ENCODE measurements at regions not wholly inside any gene's neighbourhood (a gene's known extent, or its start where the extent isn't known, plus 50 kb on each side); places are given as distances from the start of the nearest gene placed in this dataset.

DNA sequence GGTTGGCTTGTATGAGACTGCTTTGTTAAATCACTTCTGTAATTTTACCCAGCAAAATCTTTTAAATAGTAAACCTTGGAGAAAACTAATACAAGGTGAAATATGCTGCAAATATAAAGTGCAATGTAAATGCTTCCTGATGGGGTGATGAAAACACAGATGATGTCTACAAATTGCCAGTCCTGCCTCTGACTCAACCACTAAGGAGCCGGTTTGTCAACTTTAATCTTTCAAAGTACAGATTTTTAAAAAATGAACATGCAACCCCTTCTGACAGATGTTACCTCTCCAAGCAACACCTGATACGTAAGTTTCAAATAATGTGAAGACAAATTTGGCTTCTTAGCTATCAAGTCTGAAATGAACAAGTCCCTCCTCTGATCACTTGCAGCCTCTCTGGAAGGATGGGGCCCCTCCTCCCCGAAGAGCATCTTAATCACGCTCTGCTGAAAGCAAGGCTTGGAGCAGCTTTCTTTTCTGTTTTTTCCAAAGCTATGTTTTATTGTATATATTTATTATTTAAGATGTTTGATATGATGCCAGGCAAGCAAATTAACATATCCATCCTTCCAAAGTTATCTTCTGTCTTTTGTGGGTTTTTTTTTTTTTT lies 196.0 kb downstream of the MYLK4 start:
- TF ChIP-seq, protein P1, sequence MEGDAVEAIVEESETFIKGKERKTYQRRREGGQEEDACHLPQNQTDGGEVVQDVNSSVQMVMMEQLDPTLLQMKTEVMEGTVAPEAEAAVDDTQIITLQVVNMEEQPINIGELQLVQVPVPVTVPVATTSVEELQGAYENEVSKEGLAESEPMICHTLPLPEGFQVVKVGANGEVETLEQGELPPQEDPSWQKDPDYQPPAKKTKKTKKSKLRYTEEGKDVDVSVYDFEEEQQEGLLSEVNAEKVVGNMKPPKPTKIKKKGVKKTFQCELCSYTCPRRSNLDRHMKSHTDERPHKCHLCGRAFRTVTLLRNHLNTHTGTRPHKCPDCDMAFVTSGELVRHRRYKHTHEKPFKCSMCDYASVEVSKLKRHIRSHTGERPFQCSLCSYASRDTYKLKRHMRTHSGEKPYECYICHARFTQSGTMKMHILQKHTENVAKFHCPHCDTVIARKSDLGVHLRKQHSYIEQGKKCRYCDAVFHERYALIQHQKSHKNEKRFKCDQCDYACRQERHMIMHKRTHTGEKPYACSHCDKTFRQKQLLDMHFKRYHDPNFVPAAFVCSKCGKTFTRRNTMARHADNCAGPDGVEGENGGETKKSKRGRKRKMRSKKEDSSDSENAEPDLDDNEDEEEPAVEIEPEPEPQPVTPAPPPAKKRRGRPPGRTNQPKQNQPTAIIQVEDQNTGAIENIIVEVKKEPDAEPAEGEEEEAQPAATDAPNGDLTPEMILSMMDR (IDR thresholded peaks at IDR 0.05) = no peak
- no peak for TF ChIP-seq POLR2A (IDR thresholded peaks at IDR 0.05)

All from adrenal gland (tissue), 5 donors.